ENCODE measurements at regions not wholly inside any gene's neighbourhood (a gene's known extent, or its start where the extent isn't known, plus 50 kb on each side); places are given as distances from the start of the nearest gene placed in this dataset.

DNA sequence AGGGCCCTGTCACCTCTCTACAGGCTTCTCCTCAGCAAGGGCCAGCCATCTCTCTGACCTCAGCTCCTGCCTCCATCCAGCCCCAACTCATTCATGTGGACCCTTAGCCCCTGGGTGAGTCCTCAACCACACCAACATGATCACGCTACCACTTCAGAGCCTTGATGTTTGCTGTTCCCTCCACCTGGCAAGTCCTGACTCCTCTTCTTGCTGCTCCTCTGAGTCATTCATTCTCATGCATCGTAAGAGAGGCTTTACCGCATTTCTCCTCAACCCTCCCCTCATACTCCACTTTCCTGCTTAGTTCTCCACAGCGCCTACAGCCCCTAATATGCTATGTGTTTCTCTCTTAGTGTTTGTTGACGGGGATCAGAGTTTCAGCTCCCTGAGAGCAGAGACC lies 99.9 kb downstream of the C17orf67 start:
- Histone ChIP-seq H3K4me1 (no peaks in the 10 kb centered on the region), H3K36me3 (no peaks in the 10 kb centered on the region), H3K4me3 (replicated peaks in 1 of 3) (no peak overlapping the region), H3K27me3 (no peaks in the 10 kb centered on the region), H3K9me3 (no peaks in the 10 kb centered on the region), H3K27ac (no peak overlapping the region)
- intact Hi-C loops (cut with DNase I): no loop called here
- 95% methylated on average over 5 of the region's 5 CpGs for WGBS, 2 donors
- no peak for TF ChIP-seq POLR2A (IDR thresholded peaks at IDR 0.05)
- TF ChIP-seq, protein P1, sequence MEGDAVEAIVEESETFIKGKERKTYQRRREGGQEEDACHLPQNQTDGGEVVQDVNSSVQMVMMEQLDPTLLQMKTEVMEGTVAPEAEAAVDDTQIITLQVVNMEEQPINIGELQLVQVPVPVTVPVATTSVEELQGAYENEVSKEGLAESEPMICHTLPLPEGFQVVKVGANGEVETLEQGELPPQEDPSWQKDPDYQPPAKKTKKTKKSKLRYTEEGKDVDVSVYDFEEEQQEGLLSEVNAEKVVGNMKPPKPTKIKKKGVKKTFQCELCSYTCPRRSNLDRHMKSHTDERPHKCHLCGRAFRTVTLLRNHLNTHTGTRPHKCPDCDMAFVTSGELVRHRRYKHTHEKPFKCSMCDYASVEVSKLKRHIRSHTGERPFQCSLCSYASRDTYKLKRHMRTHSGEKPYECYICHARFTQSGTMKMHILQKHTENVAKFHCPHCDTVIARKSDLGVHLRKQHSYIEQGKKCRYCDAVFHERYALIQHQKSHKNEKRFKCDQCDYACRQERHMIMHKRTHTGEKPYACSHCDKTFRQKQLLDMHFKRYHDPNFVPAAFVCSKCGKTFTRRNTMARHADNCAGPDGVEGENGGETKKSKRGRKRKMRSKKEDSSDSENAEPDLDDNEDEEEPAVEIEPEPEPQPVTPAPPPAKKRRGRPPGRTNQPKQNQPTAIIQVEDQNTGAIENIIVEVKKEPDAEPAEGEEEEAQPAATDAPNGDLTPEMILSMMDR (IDR thresholded peaks at IDR 0.05): no peak
- no peak for DNase-seq

DNA sequence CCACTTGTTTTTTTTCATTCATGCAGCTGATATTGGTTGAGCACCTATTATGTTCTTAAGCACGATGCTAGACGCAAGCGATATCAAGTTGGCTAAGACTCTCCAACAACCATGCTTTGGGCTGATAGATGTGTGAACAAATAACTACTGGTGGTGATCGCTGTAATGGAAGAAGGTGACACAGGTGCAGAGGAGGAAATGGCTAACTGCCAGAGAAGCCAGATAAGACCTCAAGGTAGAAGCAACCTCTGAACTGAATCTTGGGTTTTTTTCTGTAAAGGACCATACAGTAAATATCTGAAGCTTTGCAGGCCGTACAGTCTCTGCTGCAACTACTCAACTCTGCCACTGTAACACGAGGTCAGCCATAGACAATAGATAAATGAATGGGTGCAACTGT lies 97.9 kb downstream of the C17orf67 start:
- 91 to 92% methylated on average over 6 of the region's 6 CpGs for WGBS, 2 donors
- intact Hi-C loops (cut with DNase I): no loop called here

DNA sequence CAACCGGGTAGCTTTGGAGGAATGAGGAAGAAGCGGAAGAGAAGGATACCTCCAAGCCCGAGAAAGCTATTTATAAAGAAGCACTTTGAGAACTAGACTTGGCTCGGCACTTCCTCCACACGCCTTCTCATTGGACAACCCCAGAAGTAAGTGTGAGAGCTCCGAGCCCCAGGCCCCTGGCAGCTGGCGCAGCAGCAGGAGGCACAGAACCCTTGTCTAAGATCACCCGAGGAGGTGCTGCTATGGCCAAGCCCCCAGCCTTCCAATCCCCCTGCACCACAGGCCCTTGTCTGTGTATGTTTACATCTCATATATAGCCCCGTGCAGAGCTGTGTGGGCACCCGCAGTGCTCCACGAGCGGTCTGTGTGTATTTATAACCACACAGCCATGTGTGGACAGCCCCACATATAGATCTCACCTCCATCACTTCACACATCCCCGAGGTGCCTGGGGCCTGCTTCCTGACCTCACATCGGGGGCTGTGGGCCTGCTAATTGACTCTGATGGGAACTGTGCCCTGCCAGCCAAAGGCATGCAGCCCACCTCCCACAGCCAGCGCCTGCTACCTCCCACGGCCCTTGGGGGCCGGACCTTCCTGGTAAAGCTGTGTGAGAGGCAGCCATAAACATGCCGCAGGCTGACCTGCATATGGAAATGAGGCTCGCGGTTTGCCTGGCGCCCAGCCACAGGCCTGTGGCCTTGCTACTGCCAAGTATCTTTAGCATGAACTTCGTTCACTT lies 96.1 kb downstream of the C17orf67 start:
- Histone ChIP-seq H3K36me3 (no peaks in the 10 kb centered on the region), H3K27ac (no peak overlapping the region), H3K4me1 (no peaks in the 10 kb centered on the region), H3K4me3 (replicated peaks in 1 of 3) (no peak overlapping the region), H3K9me3 (no peaks in the 10 kb centered on the region), H3K27me3 (no peaks in the 10 kb centered on the region)
- WGBS, 2 donors: 75 to 76% methylated on average over 20 to 21 of the region's 22 CpGs
- DNase-seq: no peak
- intact Hi-C loops (cut with DNase I): no loop called here
- TF ChIP-seq, protein P1 (IDR thresholded peaks at IDR 0.05): no peak
- no peak for TF ChIP-seq POLR2A (IDR thresholded peaks at IDR 0.05)

More for the DNA sequence above, 97.9 kb downstream of the C17orf67 start:
- TF ChIP-seq, protein P1 (IDR thresholded peaks at IDR 0.05): no peak
- TF ChIP-seq POLR2A (IDR thresholded peaks at IDR 0.05): no peak
- Histone ChIP-seq H3K4me3 (replicated peaks in 1 of 3) (no peak overlapping the region), H3K36me3 (no peaks in the 10 kb centered on the region), H3K9me3 (no peaks in the 10 kb centered on the region), H3K27ac (no peak overlapping the region), H3K4me1 (no peaks in the 10 kb centered on the region), H3K27me3 (no peaks in the 10 kb centered on the region)
- DNase-seq: no peak

DNA sequence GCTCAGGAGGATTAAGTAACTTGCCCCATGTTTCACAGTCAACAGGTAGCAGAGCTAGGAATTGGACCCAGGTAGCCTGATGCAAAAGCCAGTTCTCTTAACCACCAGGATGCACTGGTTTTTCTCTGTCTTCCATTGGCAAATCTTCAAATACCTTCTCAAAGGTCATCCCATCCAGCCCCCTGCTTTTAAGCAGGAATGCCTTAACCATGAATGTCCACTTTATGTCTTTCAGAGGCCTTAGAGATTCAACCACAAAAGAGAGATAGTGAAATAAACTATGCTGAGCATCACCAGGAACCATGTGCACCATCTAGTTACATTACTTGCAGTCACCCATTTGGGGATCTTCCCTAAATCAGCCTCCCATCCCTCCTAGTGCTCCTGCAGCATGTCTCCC lies 94.3 kb downstream of the C17orf67 start:
- DNase-seq: no peak
- H3K27me3 ChIP-seq: no peaks in the 10 kb centered on the region
- H3K9me3 ChIP-seq: no peaks in the 10 kb centered on the region
- intact Hi-C loops (cut with DNase I): no loop called here
- no peaks in the 10 kb centered on the region for H3K36me3 ChIP-seq
- no peaks in the 10 kb centered on the region for H3K4me1 ChIP-seq
- TF ChIP-seq, protein P1 (IDR thresholded peaks at IDR 0.05): no peak
- TF ChIP-seq POLR2A (IDR thresholded peaks at IDR 0.05): no peak
- H3K27ac ChIP-seq: no peak overlapping the region
- no peak overlapping the region for H3K4me3 ChIP-seq (replicated peaks in 1 of 3)

DNA sequence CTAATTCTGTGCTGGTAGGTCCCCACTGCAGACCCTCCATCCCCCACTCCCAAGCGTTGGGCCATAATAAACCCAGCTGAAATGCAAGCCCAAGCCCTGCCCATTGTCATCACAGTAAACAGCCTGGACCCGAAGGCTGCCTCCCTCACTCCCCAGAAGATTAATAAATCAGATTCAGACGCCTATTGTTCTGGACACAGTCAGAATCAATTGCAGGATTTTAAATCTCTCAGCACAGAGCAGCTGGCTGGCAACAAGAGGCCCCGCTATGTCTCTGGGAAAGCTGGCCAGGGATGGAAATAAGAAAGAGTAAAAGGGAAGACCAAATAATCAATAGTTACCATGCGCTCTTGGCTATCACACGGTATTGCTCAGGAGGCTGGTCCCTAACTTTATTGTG lies 93.9 kb downstream of the C17orf67 start:
- TF ChIP-seq, protein P1 (IDR thresholded peaks at IDR 0.05): no peak
- no peak for TF ChIP-seq POLR2A (IDR thresholded peaks at IDR 0.05)
- Histone ChIP-seq H3K9me3 (no peaks in the 10 kb centered on the region), H3K36me3 (no peaks in the 10 kb centered on the region), H3K4me1 (no peaks in the 10 kb centered on the region), H3K27me3 (no peaks in the 10 kb centered on the region), H3K27ac (no peak overlapping the region), H3K4me3 (replicated peaks in 1 of 3) (no peak overlapping the region)
- intact Hi-C loops (cut with DNase I): no loop called here
- WGBS, 2 donors: 65 to 73% methylated on average over 6 of the region's 6 CpGs
- no peak for DNase-seq

Measured in thyroid gland (tissue), 4 donors.